ENCODE measurements at regions not wholly inside any gene's neighbourhood (a gene's known extent, or its start where the extent isn't known, plus 50 kb on each side); places are given as distances from the start of the nearest gene placed in this dataset.

GRCh38 chr5:105849701-105850100, 1821.0 kb downstream of the EFNA5 start:
- Histone ChIP-seq H2BK5ac (ENCODE audit: insufficient read length, low read length) (no peak overlapping the region), H2AFZ (ENCODE audit: low read length) (no peak overlapping the region), H2BK120ac (ENCODE audit: low read depth, low read length, poor library complexity, severe bottlenecking) (no peak overlapping the region), H3K79me2 (ENCODE audit: insufficient read depth, low read length) (no peaks in the 10 kb centered on the region), H3K14ac (ENCODE audit: insufficient read depth, low read length) (no peak overlapping the region), H3K79me1 (ENCODE audit: insufficient read depth, low read depth, low read length, poor library complexity, severe bottlenecking) (no peaks in the 10 kb centered on the region), H3K9ac (ENCODE audit: extremely low read depth, insufficient read length, low read length) (no peak overlapping the region), H3K4me1 (ENCODE audit: insufficient read depth, low read length) (no peaks in the 10 kb centered on the region), H2BK15ac (ENCODE audit: low read depth, low read length) (no peak overlapping the region), H3K23me2 (ENCODE audit: insufficient read length, low read depth, low read length, poor library complexity, severe bottlenecking) (no peaks in the 10 kb centered on the region), H4K8ac (replicated peaks; ENCODE audit: insufficient read length, low read depth, low read length) (no peak overlapping the region), H4K20me1 (ENCODE audit: control insufficient read depth, insufficient read depth, insufficient read length) (no peaks in the 10 kb centered on the region), H4K91ac (ENCODE audit: insufficient read length, low read depth, low read length) (no peak overlapping the region), H2BK12ac (ENCODE audit: insufficient read length, low read depth, low read length) (no peak overlapping the region), H2AK5ac (ENCODE audit: insufficient read length, low read length) (no peak overlapping the region), H3K4ac (ENCODE audit: low read depth, low read length) (no peak overlapping the region), H3K9me3 (ENCODE audit: control insufficient read depth, low read depth, low read length) (no peaks in the 10 kb centered on the region), H2BK20ac (ENCODE audit: low read depth, low read length, poor library complexity, severe bottlenecking) (no peak overlapping the region), H3K23ac (ENCODE audit: insufficient read length, low read depth, low read length) (no peak overlapping the region), H3K56ac (ENCODE audit: insufficient read length, low read depth, low read length) (no peak overlapping the region), H3T11ph (ENCODE audit: low read length) (no peak overlapping the region), H3K27ac (ENCODE audit: insufficient read length, low read depth, low read length) (no peak overlapping the region), H3K4me2 (ENCODE audit: insufficient read depth, insufficient read length, low read length) (no peak overlapping the region), H3K27me3 (ENCODE audit: insufficient read depth, low read length) (no peaks in the 10 kb centered on the region), H3K18ac (ENCODE audit: insufficient read length, low read depth, low read length) (no peak overlapping the region), H4K5ac (ENCODE audit: insufficient read length, low read depth, low read length) (no peak overlapping the region)
- WGBS (ENCODE audit: extremely low coverage, insufficient read length, low lambda C conversion rate) = no CpG with 5 or more reads among the region's 1 CpG
- no peaks in the 10 kb centered on the region for H3K36me3 Mint-ChIP-seq (ENCODE audit: insufficient read depth in 1 of 3, low read depth in 3 of 3)
- no peak overlapping the region for H3K4me3 Mint-ChIP-seq
- H3K27me3 Mint-ChIP-seq (ENCODE audit: low read depth) = no peaks in the 10 kb centered on the region
- DNase-seq = no peak
- H3K27ac Mint-ChIP-seq = no peak overlapping the region
- no peaks in the 10 kb centered on the region for H3K4me1 Mint-ChIP-seq
- H3K9me3 Mint-ChIP-seq = no peaks in the 10 kb centered on the region
- TF ChIP-seq CTCF (conservative IDR thresholded peaks at IDR 0.05) = no peak
